Muscle layer of duodenum (tissue), 2 donors: ENCODE measurements at regions not wholly inside any gene's neighbourhood (a gene's known extent, or its start where the extent isn't known, plus 50 kb on each side); places are given as distances from the start of the nearest gene placed in this dataset.

Experiments used
- H3K27ac ChIP-seq: one replicate; pipeline ENCODE4 v1.7.0; 2013; ENCODE audit warnings: mild to moderate bottlenecking, low read length
- H3K27me3 ChIP-seq: one replicate; pipeline ENCODE4 v1.7.0; 2013; ENCODE audit warnings: low read depth, mild to moderate bottlenecking, control low read depth, low read length
- H3K36me3 ChIP-seq, 2 donors: one replicate each; pipeline ENCODE4 v1.7.0; 2013; ENCODE audit warnings: low read length in 2 of 2, control low read depth in 1 of 2, mild to moderate bottlenecking in 1 of 2; ENCODE audit not compliant: insufficient read depth in 2 of 2, control insufficient read depth in 1 of 2
- H3K4me1 ChIP-seq, 2 donors: one replicate each; pipeline ENCODE4 v1.7.0; 2013; ENCODE audit warnings: low read length in 2 of 2, mild to moderate bottlenecking in 2 of 2, control low read depth in 1 of 2, moderate library complexity in 1 of 2; ENCODE audit not compliant: insufficient read depth in 2 of 2, control insufficient read depth in 1 of 2
- H3K4me3 ChIP-seq, 2 donors: one replicate each; pipeline ENCODE4 v1.7.0; 2013; ENCODE audit warnings: low read length in 2 of 2, low read depth in 1 of 2, mild to moderate bottlenecking in 1 of 2
- H3K9me3 ChIP-seq, 2 donors: one replicate each; pipeline ENCODE4 v1.7.0; 2013; ENCODE audit warnings: low read length in 2 of 2, control low read depth in 1 of 2, mild to moderate bottlenecking in 1 of 2; ENCODE audit not compliant: control insufficient read depth in 1 of 2
- donor health status: healthy.

GRCh38 chr10:118511711-118512110 is 83.7 kb downstream of the PRLHR start:
- Histone ChIP-seq H3K4me3 (no peak overlapping the region), H3K4me1 (no peaks in the 10 kb centered on the region), H3K27ac (no peak overlapping the region), H3K27me3 (no peaks in the 10 kb centered on the region), H3K36me3 (no peaks in the 10 kb centered on the region), H3K9me3 (no peaks in the 10 kb centered on the region)

- no peak overlapping the region for H3K4me3 ChIP-seq
- H3K4me1 ChIP-seq, result no peaks in the 10 kb centered on the region
- H3K27me3 ChIP-seq, result no peaks in the 10 kb centered on the region
- no peaks in the 10 kb centered on the region for H3K36me3 ChIP-seq
- no peaks in the 10 kb centered on the region for H3K9me3 ChIP-seq
- no peak overlapping the region for H3K27ac ChIP-seq
These were observed 86.6 kb downstream of the PRLHR start for GRCh38 chr10:118508863-118509262.

GRCh38 chr10:118508355-118508754 is 87.1 kb downstream of the PRLHR start:
- no peak overlapping the region for H3K27ac ChIP-seq
- H3K36me3 ChIP-seq, result no peaks in the 10 kb centered on the region
- no peaks in the 10 kb centered on the region for H3K27me3 ChIP-seq
- no peaks in the 10 kb centered on the region for H3K4me1 ChIP-seq
- no peaks in the 10 kb centered on the region for H3K9me3 ChIP-seq
- no peak overlapping the region for H3K4me3 ChIP-seq

GRCh38 chr10:118506671-118507590 is 88.5 kb downstream of the PRLHR start:
- Histone ChIP-seq H3K36me3 (no peaks in the 10 kb centered on the region), H3K27me3 (no peaks in the 10 kb centered on the region), H3K4me1 (no peaks in the 10 kb centered on the region), H3K9me3 (no peaks in the 10 kb centered on the region), H3K27ac (no peak overlapping the region), H3K4me3 (no peak overlapping the region)

- Histone ChIP-seq H3K4me3 (no peak overlapping the region), H3K4me1 (no peaks in the 10 kb centered on the region), H3K27ac (no peak overlapping the region), H3K27me3 (no peaks in the 10 kb centered on the region), H3K9me3 (no peaks in the 10 kb centered on the region), H3K36me3 (no peaks in the 10 kb centered on the region)
These were observed 90.1 kb downstream of the PRLHR start for GRCh38 chr10:118505363-118505762.

GRCh38 chr10:118504467-118505205 is 90.8 kb downstream of the PRLHR start:
- Histone ChIP-seq H3K27ac (no peak overlapping the region), H3K27me3 (no peaks in the 10 kb centered on the region), H3K4me3 (no peak overlapping the region), H3K36me3 (no peaks in the 10 kb centered on the region), H3K4me1 (no peaks in the 10 kb centered on the region), H3K9me3 (no peaks in the 10 kb centered on the region)

GRCh38 chr10:118504044-118504443 is 91.4 kb downstream of the PRLHR start:
- Histone ChIP-seq H3K9me3 (no peaks in the 10 kb centered on the region), H3K36me3 (no peaks in the 10 kb centered on the region), H3K4me1 (no peaks in the 10 kb centered on the region), H3K27me3 (no peaks in the 10 kb centered on the region), H3K4me3 (no peak overlapping the region), H3K27ac (no peak overlapping the region)

- Histone ChIP-seq H3K4me3 (no peak overlapping the region), H3K4me1 (no peaks in the 10 kb centered on the region), H3K27ac (no peak overlapping the region), H3K9me3 (no peaks in the 10 kb centered on the region), H3K36me3 (no peaks in the 10 kb centered on the region), H3K27me3 (no peaks in the 10 kb centered on the region)
These were observed 92.3 kb downstream of the PRLHR start for GRCh38 chr10:118503192-118503591.

GRCh38 chr10:118501637-118502440 is 93.6 kb downstream of the PRLHR start:
- no peak overlapping the region for H3K27ac ChIP-seq
- H3K4me1 ChIP-seq, result no peaks in the 10 kb centered on the region
- H3K36me3 ChIP-seq, result no peaks in the 10 kb centered on the region
- no peak overlapping the region for H3K4me3 ChIP-seq
- H3K27me3 ChIP-seq, result no peaks in the 10 kb centered on the region
- no peaks in the 10 kb centered on the region for H3K9me3 ChIP-seq

GRCh38 chr10:118501171-118501570 is 94.3 kb downstream of the PRLHR start:
- no peaks in the 10 kb centered on the region for H3K27me3 ChIP-seq
- no peak overlapping the region for H3K27ac ChIP-seq
- no peak overlapping the region for H3K4me3 ChIP-seq
- no peaks in the 10 kb centered on the region for H3K36me3 ChIP-seq
- no peaks in the 10 kb centered on the region for H3K4me1 ChIP-seq
- no peaks in the 10 kb centered on the region for H3K9me3 ChIP-seq

GRCh38 chr10:118500477-118501104 is 94.9 kb downstream of the PRLHR start:
- no peaks in the 10 kb centered on the region for H3K9me3 ChIP-seq
- H3K36me3 ChIP-seq, result no peaks in the 10 kb centered on the region
- no peak overlapping the region for H3K4me3 ChIP-seq
- H3K27me3 ChIP-seq, result no peaks in the 10 kb centered on the region
- no peak overlapping the region for H3K27ac ChIP-seq
- no peaks in the 10 kb centered on the region for H3K4me1 ChIP-seq
